Activated CD4-positive, alpha-beta T cell treated with anti-CD3 and anti-CD28 coated beads, Interleukin-2, amount 50 U/mL, for 16 hours (primary cell): ENCODE measurements at regions not wholly inside any gene's neighbourhood (a gene's known extent, or its start where the extent isn't known, plus 50 kb on each side); places are given as distances from the start of the nearest gene placed in this dataset.
"Not testable (repeated sequence)": the region's sequence is repeated elsewhere in the genome, so short reads cannot be mapped to it uniquely, and the experiment has no call there.

ENCODE experiments used
- DNase-seq: peaks from one replicate; pipeline ENCODE4 v3.0.0-alpha.2; 2020

DNA sequence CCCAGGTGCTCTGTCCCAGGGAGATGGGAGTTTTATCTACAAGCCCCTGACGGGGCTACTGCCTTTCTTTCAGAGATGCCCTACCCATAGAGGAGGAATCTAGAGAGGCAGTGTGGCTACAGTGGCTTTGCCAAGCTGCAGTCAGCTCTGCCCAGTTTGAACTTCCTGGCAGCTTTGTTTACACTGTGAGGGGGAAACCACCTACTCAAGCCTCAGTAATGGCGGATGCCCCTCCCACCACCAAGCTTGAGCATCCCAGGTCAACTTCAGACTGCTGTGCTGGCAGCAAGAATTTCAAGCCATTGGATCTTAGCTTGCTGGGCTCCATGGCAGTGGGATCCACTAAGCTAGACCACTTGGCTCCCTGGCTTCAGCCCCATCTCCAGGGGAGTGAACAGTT, 53.1 kb upstream of the TMEM252 start:
- not testable (repeated sequence) for DNase-seq

DNA sequence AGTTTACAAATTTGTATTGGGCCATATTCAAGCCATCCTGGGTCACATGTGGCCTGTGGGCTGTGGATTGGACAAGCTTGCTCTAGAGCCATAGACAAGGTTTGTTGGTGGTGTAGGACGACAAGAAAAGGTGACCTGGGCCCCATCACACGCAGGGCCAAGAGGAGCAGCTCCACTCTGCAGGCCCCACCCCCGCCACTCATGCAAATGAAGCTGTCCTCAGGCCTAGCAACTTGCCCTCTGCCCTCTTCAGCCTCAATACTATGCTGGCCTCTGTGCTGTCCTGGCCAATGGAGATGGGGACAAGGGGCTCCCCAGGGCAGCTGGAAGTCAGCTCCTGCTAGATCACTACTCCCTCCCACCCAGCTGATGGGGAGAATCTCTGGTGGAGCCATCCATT, 55.2 kb upstream of the TMEM252 start:
- DNase-seq, result no peak

DNA sequence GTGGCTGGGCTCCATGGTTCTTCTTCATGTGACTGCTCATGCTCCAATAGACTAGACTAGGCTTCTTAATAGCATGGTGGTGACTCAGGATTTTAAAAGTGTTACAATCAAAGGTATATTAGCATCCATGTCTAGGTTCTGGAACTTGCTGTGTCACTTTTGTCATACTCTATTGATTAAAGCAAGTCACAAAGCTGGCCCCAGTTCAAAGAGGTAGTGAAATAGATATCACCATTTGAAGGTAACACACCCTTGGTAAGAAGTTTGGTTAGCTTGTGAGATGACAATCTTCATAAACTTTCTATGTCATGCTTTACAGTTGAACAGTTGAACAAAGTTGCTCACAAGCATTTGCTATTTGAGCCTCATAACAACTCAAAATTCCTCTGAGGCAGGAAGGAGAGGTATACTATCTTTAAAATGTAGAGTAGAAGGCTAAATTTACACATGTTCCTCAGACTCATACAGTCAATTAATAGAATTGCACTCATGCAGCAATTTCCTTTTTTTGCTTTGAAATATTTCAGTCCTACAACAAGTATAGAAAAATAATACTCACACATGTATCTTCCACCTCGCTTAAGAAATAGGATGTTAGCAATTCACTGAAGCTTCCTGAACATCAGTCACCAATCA, 56.8 kb upstream of the TMEM252 start:
- DNase-seq, result no peak

DNA sequence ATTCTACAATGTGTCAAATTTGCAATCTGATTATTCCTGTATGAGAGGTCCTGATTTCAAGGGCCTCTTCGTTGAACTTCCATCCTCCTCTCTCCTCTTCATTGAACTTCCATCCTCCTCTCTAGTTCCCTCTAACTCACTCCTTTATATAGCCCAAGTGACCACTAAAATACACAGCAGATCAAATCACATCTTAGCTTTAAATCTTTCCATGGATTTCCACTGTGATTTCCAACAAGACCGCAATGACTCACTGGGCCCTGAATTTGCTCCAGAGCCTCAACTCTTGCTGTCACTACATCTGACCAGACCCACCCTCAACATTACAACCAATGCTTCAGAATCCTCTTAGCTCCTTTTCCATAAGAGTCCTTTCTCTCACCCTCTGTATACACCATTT, 59.1 kb upstream of the TMEM252 start:
- no peak for DNase-seq

- DNase-seq, result no peak
Observed at GRCh38 chr9:68601081-68601480, 60.4 kb upstream of the TMEM252 start.

DNA sequence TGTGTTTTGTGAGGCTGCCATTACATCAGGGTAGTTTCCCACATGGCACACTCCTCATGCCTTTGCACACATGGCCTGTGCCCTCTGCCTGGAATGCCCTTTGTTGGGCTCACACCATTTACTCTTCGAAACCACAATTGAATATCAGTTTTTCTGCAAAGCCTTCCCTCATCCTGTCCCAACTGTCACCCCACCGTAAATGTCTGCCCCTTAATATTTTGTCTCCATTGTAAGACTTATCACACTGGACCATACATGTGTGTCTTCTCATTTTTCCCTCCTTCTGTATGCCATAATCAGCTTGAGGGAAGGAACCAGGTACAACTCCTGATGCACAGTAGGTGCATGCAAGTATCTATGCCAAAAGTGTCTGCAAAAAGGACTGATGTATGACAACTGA, 62.7 kb upstream of the TMEM252 start:
- DNase-seq, result no peak

GRCh38 chr9:68608763-68609162, 68.1 kb upstream of the TMEM252 start:
- no peak for DNase-seq

DNA sequence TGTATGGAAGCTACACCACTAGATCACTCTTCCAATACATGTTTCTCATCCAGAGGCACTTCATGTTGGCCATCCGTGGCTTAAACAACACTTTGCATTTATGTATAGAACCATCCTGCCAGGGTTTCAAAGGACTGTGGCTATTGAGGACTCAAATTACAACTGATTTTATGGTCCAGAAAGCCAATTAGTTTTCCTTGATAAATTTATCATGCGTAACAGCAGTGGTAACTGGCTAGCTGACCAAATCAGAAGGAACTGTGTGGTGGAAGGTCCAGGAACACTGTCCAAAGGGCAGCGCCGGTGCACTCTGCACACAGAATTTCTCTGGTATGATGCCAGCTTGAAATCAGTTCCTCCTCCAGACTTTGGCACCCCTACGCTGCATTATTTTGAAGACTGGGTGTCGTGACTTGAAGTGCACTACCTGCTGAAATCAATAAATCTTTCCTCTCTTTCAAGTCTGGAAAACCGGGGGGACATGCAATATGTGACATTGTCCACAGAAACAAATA, 69.3 kb upstream of the TMEM252 start:
- no peak for DNase-seq

GRCh38 chr9:68614121-68614520, 73.4 kb upstream of the TMEM252 start:
- no peak for DNase-seq

- not testable (repeated sequence) for DNase-seq
Observed at GRCh38 chr9:68617011-68617410, 76.3 kb upstream of the TMEM252 start.

GRCh38 chr9:68619072-68619471, 78.4 kb upstream of the TMEM252 start:
- no peak for DNase-seq

GRCh38 chr9:68619636-68620035, 79.0 kb upstream of the TMEM252 start:
- no peak for DNase-seq

GRCh38 chr9:68625559-68625958, 79.5 kb upstream of the PIP5K1B start:
- DNase-seq, result no peak

DNA sequence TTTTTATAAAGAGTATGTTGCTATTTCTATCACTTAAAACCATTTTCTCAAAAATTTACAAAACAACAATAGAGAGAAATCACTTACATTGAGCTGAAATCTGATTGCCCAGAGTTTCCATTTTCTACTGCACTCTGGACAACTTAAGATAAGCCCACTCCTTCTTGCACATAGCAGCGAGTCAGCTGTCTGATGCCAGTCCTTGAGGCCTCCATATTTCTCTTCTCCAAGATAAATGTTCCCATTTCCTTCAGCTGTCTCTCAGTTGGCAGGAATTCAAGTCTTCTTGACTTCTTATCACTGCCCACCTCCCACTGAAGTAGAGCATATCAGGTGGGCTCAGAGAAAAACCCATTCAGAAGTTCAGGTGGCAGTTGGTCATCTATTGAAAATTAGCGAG, 78.5 kb upstream of the PIP5K1B start:
- DNase-seq, result no peak

- no peak for DNase-seq
Observed at GRCh38 chr9:68627104-68627503, 77.9 kb upstream of the PIP5K1B start.

DNA sequence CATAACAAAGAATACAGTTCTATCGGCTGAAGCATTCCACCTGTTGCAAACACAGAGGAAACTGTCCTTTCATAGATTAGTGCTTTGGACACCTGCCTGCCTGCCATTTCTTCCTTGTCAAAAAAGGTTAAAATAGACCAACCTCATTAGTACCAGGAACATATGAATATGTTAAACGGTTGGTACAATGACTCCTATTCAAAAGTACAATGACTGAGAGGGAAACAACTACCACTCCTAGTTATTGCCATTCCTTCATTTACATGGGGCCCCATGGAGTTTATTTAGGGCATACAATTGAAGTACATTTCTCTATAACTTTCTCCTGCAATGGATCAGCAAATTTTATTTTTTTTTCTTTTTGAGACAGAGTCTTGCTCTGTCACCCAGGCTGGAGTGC, 77.4 kb upstream of the PIP5K1B start:
- no peak for DNase-seq

GRCh38 chr9:68629042-68629441, 76.0 kb upstream of the PIP5K1B start:
- no peak for DNase-seq

- no peak for DNase-seq
Observed at GRCh38 chr9:68631811-68632210, 73.2 kb upstream of the PIP5K1B start.

DNA sequence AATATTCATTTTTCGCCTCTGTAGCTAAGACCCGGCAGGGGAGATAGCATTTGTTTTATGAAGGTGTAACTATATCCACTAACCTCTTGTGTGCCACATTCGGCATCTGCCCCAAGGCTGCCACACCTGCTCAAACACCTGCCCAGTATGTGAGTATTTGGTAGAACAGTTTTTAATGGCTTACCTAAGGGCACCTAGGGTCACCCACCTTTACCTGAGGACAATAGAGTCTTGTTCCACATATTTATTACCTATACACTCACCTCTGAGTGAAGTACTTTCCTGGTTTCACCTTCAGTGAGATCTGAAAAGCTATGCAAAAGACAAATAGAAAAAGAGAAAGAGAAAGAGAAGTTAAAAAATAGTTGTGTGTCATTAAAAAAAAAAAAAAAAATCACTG, 68.0 kb upstream of the PIP5K1B start:
- no peak for DNase-seq

- DNase-seq, result not testable (repeated sequence)
Observed at GRCh38 chr9:68639261-68639660, 65.8 kb upstream of the PIP5K1B start.

DNA sequence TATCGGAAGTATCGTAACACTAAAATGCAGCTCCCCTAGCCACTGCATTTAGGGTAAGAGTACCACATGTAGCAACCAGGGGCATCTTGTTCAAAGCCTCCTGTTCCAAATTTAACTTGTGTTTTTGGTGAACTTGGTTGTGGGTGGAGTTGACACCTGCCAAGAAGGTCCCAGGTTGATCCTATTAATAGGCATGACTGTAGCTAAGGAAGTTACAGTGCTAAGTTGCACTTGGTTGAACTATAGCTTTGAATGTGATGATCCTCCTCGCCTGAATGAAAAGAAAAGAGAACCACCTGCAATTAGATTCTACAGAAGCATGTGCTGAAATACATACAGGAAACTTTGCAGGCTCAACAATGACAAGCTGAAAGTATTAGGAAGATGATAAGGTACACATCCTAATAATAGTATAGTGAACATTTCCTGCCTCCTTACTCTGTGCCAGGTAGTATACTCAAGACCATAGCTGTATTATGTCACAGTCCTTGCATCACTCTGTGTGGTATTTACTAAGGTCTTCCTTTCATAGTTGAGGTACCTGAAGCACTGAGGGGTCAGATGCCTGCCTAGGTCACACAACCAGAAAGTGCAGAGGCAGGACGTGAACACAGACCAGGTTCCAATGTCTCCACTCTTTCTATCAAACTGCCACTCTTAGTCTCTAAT, 64.5 kb upstream of the PIP5K1B start:
- no peak for DNase-seq

DNA sequence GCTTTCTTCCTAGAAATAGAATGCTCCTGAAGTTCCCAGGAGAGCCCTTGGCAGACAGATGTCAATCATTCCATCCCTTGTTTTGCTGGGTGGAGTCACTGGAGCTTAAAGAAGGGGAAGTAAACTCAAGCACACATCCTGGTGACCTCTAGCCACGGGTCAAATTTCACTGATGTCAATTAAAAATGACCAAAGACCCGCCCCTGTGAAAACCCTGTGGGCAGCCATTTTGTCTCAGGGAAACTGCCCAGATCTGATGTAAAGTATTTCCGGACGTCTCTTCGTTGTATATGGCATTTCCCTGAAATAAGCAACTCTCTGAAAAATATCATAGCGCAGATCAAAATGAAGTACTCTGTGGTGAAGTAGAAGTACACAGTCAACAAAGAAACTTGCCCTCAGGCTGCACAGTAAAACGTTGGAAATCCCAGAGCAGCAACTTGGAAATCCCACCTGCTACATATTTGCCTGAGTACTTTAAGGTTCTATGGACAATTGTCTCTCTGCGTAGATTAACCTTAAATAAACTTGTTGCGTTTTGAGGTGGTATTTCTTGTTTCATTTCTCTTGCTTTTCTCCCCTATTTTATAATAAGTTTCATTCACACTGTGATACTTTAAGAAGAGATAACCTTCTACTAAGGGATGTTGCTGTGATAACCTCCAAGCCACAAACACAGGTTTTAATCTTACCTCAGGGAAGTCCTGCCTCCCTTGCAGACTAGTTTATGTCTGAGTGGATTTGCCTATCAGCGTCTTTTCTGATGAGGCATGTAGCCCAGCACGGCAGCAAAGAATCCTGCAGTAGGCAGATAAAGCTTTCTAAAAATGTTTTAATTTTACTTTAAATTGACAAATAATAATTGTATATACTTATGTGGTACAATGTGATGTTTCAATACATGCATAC, 60.9 kb upstream of the PIP5K1B start:
- DNase-seq, result no peak

GRCh38 chr9:68644831-68645230, 60.2 kb upstream of the PIP5K1B start:
- DNase-seq, result no peak

GRCh38 chr9:68648164-68648563, 56.9 kb upstream of the PIP5K1B start:
- DNase-seq, result no peak
